GM12878 (cell line): ENCODE measurements at regions not wholly inside any gene's neighbourhood (a gene's known extent, or its start where the extent isn't known, plus 50 kb on each side); places are given as distances from the start of the nearest gene placed in this dataset.

Source experiments
- CEBPB ChIP-seq, 2 experiments: fragments of 150-350 bp in 1 of 2; IDR thresholded peaks; 2 replicates each; pipeline ENCODE4 v1.6.1; 2012 to 2014; ENCODE audit warnings: low read depth in 2 of 2, low read length in 2 of 2, borderline replicate concordance in 1 of 2, inconsistent platforms in 1 of 2
- FOS ChIP-seq: IDR thresholded peaks from 3 replicates; pipeline ENCODE4 v1.6.1; 2011; ENCODE audit warnings: borderline replicate concordance; ENCODE audit not compliant: insufficient read length; ENCODE audit errors: extremely low read depth
- KDM1A ChIP-seq: fragments of 200-600 bp; sonication (generic); IDR thresholded peaks from 2 replicates; pipeline ENCODE4 v1.6.1; 2016; ENCODE audit warnings: borderline replicate concordance
- LARP7 ChIP-seq: fragments of 450-650 bp; IDR thresholded peaks from 2 replicates; pipeline ENCODE4 v1.6.1; 2017; ENCODE audit warnings: mild to moderate bottlenecking
- POU2F2 ChIP-seq: IDR thresholded peaks from 3 replicates; pipeline ENCODE4 v1.6.1; 2011; ENCODE audit warnings: low read depth, mild to moderate bottlenecking, low read length, borderline replicate concordance
- RAD51 ChIP-seq: fragments of 450-650 bp; IDR thresholded peaks from 2 replicates; pipeline ENCODE4 v1.6.1; 2016; ENCODE audit warnings: moderate library complexity, mild to moderate bottlenecking, inconsistent platforms
- SMC3 ChIP-seq: IDR thresholded peaks from 2 replicates; pipeline ENCODE4 v1.6.1; 2011; ENCODE audit warnings: low read length, improper control_type of control experiment, borderline replicate concordance
- SREBF1 ChIP-seq: IDR thresholded peaks from 2 replicates; pipeline ENCODE4 v1.6.1; 2012; ENCODE audit warnings: mild to moderate bottlenecking, low read length
- SUPT20H ChIP-seq: IDR thresholded peaks from 2 replicates; pipeline ENCODE4 v1.6.1; 2011; ENCODE audit warnings: low read depth, mild to moderate bottlenecking, low read length, moderate library complexity, borderline replicate concordance; ENCODE audit not compliant: control insufficient read depth
- ZNF384 ChIP-seq: IDR thresholded peaks from 2 replicates; pipeline ENCODE4 v1.6.1; 2012; ENCODE audit warnings: low read depth, mild to moderate bottlenecking, low read length, improper control_type of control experiment, borderline replicate concordance
- ZNF622 ChIP-seq: fragments of 450-650 bp; IDR thresholded peaks from 2 replicates; pipeline ENCODE4 v1.6.1; 2017; ENCODE audit warnings: mild to moderate bottlenecking, inconsistent platforms
- TF ChIP-seq, protein P1 (sequence below): fragments of 450-650 bp; IDR thresholded peaks from 2 replicates; pipeline ENCODE4 v1.6.1; 2018; ENCODE audit warnings: mild to moderate bottlenecking, low read depth, moderate library complexity; ENCODE audit not compliant: partially characterized antibody
- TF ChIP-seq, protein P2 (sequence below): fragments of 450-650 bp; formaldehyde crosslinking; IDR thresholded peaks from 2 replicates; pipeline ENCODE4 v1.4.0; 2022; ENCODE audit warnings: mild to moderate bottlenecking, moderate library complexity
- TF ChIP-seq, protein P3 (sequence below): fragments of 450-650 bp; formaldehyde crosslinking; IDR thresholded peaks from 2 replicates; pipeline ENCODE4 v1.5.0; 2022; ENCODE audit warnings: mild to moderate bottlenecking, missing genetic modification characterization
- TF ChIP-seq, protein P4 (sequence below): fragments of 450-650 bp; IDR thresholded peaks from 2 replicates; pipeline ENCODE4 v1.6.1; 2017; ENCODE audit warnings: mild to moderate bottlenecking, moderate library complexity

DNA sequence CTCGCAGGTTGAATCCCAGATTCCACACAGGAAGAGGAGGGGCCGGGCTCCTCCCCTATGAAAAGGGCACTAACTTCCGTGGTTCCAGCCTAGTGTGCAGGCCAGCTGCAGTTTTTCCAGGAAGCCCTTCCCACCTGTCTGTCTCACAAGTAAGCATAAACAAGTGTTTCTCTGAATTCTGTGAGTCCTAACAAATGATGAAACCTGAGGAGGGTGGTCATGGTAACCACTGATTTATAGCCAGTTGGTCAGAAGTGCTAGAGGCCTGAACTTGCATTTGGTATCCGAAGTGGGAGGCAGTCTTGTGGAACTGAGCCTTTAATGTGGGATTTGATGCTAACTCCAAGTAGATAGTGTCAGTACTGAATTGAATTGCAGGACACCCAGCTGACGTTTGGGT, 54.7 kb upstream of the STEAP4 start (continued):
- TF ChIP-seq, protein P1, sequence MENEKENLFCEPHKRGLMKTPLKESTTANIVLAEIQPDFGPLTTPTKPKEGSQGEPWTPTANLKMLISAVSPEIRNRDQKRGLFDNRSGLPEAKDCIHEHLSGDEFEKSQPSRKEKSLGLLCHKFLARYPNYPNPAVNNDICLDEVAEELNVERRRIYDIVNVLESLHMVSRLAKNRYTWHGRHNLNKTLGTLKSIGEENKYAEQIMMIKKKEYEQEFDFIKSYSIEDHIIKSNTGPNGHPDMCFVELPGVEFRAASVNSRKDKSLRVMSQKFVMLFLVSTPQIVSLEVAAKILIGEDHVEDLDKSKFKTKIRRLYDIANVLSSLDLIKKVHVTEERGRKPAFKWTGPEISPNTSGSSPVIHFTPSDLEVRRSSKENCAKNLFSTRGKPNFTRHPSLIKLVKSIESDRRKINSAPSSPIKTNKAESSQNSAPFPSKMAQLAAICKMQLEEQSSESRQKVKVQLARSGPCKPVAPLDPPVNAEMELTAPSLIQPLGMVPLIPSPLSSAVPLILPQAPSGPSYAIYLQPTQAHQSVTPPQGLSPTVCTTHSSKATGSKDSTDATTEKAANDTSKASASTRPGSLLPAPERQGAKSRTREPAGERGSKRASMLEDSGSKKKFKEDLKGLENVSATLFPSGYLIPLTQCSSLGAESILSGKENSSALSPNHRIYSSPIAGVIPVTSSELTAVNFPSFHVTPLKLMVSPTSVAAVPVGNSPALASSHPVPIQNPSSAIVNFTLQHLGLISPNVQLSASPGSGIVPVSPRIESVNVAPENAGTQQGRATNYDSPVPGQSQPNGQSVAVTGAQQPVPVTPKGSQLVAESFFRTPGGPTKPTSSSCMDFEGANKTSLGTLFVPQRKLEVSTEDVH: no peak
- TF ChIP-seq SREBF1 (no peak), FOS (no peak), RAD51 (no peak), ZNF622 (no peak), ZNF384 (no peak), SMC3 (no peak), KDM1A (no peak), CEBPB (IDR thresholded peaks at IDR 0.05; ENCODE audit: borderline replicate concordance in 1 of 2, low read depth in 2 of 2, low read length in 2 of 2) (no peak), LARP7 (no peak), POU2F2 (no peak), SUPT20H (no peak)
- TF ChIP-seq, protein P2, sequence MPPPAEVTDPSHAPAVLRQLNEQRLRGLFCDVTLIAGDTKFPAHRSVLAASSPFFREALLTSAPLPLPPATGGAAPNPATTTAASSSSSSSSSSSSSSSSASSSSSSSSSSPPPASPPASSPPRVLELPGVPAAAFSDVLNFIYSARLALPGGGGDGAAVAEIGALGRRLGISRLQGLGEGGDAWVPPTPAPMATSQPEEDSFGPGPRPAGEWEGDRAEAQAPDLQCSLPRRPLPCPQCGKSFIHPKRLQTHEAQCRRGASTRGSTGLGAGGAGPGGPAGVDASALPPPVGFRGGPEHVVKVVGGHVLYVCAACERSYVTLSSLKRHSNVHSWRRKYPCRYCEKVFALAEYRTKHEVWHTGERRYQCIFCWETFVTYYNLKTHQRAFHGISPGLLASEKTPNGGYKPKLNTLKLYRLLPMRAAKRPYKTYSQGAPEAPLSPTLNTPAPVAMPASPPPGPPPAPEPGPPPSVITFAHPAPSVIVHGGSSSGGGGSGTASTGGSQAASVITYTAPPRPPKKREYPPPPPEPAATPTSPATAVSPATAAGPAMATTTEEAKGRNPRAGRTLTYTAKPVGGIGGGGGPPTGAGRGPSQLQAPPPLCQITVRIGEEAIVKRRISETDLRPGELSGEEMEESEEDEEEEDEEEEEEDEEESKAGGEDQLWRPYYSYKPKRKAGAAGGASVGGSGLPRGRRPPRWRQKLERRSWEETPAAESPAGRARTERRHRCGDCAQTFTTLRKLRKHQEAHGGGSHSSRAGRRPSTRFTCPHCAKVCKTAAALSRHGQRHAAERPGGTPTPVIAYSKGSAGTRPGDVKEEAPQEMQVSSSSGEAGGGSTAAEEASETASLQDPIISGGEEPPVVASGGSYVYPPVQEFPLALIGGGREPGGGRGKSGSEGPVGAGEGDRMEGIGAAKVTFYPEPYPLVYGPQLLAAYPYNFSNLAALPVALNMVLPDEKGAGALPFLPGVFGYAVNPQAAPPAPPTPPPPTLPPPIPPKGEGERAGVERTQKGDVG: no peak
- TF ChIP-seq, protein P3, sequence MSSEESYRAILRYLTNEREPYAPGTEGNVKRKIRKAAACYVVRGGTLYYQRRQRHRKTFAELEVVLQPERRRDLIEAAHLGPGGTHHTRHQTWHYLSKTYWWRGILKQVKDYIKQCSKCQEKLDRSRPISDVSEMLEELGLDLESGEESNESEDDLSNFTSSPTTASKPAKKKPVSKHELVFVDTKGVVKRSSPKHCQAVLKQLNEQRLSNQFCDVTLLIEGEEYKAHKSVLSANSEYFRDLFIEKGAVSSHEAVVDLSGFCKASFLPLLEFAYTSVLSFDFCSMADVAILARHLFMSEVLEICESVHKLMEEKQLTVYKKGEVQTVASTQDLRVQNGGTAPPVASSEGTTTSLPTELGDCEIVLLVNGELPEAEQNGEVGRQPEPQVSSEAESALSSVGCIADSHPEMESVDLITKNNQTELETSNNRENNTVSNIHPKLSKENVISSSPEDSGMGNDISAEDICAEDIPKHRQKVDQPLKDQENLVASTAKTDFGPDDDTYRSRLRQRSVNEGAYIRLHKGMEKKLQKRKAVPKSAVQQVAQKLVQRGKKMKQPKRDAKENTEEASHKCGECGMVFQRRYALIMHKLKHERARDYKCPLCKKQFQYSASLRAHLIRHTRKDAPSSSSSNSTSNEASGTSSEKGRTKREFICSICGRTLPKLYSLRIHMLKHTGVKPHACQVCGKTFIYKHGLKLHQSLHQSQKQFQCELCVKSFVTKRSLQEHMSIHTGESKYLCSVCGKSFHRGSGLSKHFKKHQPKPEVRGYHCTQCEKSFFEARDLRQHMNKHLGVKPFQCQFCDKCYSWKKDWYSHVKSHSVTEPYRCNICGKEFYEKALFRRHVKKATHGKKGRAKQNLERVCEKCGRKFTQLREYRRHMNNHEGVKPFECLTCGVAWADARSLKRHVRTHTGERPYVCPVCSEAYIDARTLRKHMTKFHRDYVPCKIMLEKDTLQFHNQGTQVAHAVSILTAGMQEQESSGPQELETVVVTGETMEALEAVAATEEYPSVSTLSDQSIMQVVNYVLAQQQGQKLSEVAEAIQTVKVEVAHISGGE (CRISPR knock-in tag): no peak
- TF ChIP-seq, protein P4, sequence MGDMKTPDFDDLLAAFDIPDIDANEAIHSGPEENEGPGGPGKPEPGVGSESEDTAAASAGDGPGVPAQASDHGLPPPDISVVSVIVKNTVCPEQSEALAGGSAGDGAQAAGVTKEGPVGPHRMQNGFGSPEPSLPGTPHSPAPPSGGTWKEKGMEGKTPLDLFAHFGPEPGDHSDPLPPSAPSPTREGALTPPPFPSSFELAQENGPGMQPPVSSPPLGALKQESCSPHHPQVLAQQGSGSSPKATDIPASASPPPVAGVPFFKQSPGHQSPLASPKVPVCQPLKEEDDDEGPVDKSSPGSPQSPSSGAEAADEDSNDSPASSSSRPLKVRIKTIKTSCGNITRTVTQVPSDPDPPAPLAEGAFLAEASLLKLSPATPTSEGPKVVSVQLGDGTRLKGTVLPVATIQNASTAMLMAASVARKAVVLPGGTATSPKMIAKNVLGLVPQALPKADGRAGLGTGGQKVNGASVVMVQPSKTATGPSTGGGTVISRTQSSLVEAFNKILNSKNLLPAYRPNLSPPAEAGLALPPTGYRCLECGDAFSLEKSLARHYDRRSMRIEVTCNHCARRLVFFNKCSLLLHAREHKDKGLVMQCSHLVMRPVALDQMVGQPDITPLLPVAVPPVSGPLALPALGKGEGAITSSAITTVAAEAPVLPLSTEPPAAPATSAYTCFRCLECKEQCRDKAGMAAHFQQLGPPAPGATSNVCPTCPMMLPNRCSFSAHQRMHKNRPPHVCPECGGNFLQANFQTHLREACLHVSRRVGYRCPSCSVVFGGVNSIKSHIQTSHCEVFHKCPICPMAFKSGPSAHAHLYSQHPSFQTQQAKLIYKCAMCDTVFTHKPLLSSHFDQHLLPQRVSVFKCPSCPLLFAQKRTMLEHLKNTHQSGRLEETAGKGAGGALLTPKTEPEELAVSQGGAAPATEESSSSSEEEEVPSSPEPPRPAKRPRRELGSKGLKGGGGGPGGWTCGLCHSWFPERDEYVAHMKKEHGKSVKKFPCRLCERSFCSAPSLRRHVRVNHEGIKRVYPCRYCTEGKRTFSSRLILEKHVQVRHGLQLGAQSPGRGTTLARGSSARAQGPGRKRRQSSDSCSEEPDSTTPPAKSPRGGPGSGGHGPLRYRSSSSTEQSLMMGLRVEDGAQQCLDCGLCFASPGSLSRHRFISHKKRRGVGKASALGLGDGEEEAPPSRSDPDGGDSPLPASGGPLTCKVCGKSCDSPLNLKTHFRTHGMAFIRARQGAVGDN: no peak
